ENCODE measurements at regions not wholly inside any gene's neighbourhood (a gene's known extent, or its start where the extent isn't known, plus 50 kb on each side); places are given as distances from the start of the nearest gene placed in this dataset.

- peak; percentile 24; the same call in 1 of the 3 replicates for ATAC-seq
These were observed 337.9 kb upstream of the IL12A start for GRCh38 chr3:159650726-159651125.

GRCh38 chr3:159652452-159652851, 336.2 kb upstream of the IL12A start:
- no peak for ATAC-seq
- no peak for TF ChIP-seq ZC3H10 (CRISPR knock-in tag; IDR thresholded peaks at IDR 0.05)
- no peak for TF ChIP-seq CSRNP3 (CRISPR knock-in tag; IDR thresholded peaks at IDR 0.05)
- TF ChIP-seq CREB5 (CRISPR knock-in tag; IDR thresholded peaks at IDR 0.05; ENCODE audit: low read depth): no peak
- TF ChIP-seq RARB (CRISPR knock-in tag; IDR thresholded peaks at IDR 0.05): no peak
- TF ChIP-seq SNAI2 (CRISPR knock-in tag; IDR thresholded peaks at IDR 0.05): no peak
- no peak for TF ChIP-seq ESRRG (CRISPR knock-in tag; IDR thresholded peaks at IDR 0.05)
- TF ChIP-seq ARNTL (CRISPR knock-in tag; IDR thresholded peaks at IDR 0.05; ENCODE audit: borderline replicate concordance, low read depth): no peak
- no peak for TF ChIP-seq ZNF565 (CRISPR knock-in tag; conservative IDR thresholded peaks at IDR 0.05; ENCODE audit: low read depth)
- TF ChIP-seq TSHZ2 (CRISPR knock-in tag; IDR thresholded peaks at IDR 0.05): no peak
- TF ChIP-seq PATZ1 (CRISPR knock-in tag; IDR thresholded peaks at IDR 0.05; ENCODE audit: borderline replicate concordance): no peak
- TF ChIP-seq POU6F1 (CRISPR knock-in tag; IDR thresholded peaks at IDR 0.05; ENCODE audit: borderline replicate concordance, low read depth): no peak
- no peak for TF ChIP-seq TOX (CRISPR knock-in tag; IDR thresholded peaks at IDR 0.05; ENCODE audit: borderline replicate concordance)
- TF ChIP-seq ZNF70 (CRISPR knock-in tag; IDR thresholded peaks at IDR 0.05): no peak
- TF ChIP-seq ZNF8 (CRISPR knock-in tag; IDR thresholded peaks at IDR 0.05): no peak
- no peak for TF ChIP-seq BACH2 (CRISPR knock-in tag; IDR thresholded peaks at IDR 0.05; ENCODE audit: borderline replicate concordance)
- TF ChIP-seq OSR1 (CRISPR knock-in tag; IDR thresholded peaks at IDR 0.05): no peak

More at GRCh38 chr3:159650726-159651125, 337.9 kb upstream of the IL12A start:
- TF ChIP-seq ZC3H10 (CRISPR knock-in tag; IDR thresholded peaks at IDR 0.05) (no peak), ESRRG (CRISPR knock-in tag; IDR thresholded peaks at IDR 0.05) (no peak), ZNF70 (CRISPR knock-in tag; IDR thresholded peaks at IDR 0.05) (no peak), PPARA (CRISPR knock-in tag; IDR thresholded peaks at IDR 0.05; ENCODE audit: borderline replicate concordance) (no peak), ARNTL (CRISPR knock-in tag; IDR thresholded peaks at IDR 0.05; ENCODE audit: borderline replicate concordance, low read depth) (no peak), RARB (CRISPR knock-in tag; IDR thresholded peaks at IDR 0.05) (no peak), CSDC2 (CRISPR knock-in tag; IDR thresholded peaks at IDR 0.05) (no peak), BACH2 (CRISPR knock-in tag; IDR thresholded peaks at IDR 0.05; ENCODE audit: borderline replicate concordance) (no peak), GLIS3 (CRISPR knock-in tag; IDR thresholded peaks at IDR 0.05) (no peak), ZFP3 (CRISPR knock-in tag; IDR thresholded peaks at IDR 0.05) (no peak), SNAI2 (CRISPR knock-in tag; IDR thresholded peaks at IDR 0.05) (no peak), TSHZ2 (CRISPR knock-in tag; IDR thresholded peaks at IDR 0.05) (no peak)

Data from SK-N-SH treated with all-trans-retinoic acid at 6 μM for 48 hours (cell line).